Upper lobe of left lung (tissue), 4 donors: ENCODE measurements at regions not wholly inside any gene's neighbourhood (a gene's known extent, or its start where the extent isn't known, plus 50 kb on each side); places are given as distances from the start of the nearest gene placed in this dataset.

Experiments
- POLR2A ChIP-seq, 4 donors: fragments of 450-650 bp; IDR thresholded peaks; one replicate each; pipeline ENCODE4 v1.5.1; 2016 to 2017; ENCODE audit warnings: antibody characterized with exemption in 4 of 4, mild to moderate bottlenecking in 2 of 4
- POLR2AphosphoS5 ChIP-seq, 2 donors: sonication (generic); formaldehyde crosslinking; IDR thresholded peaks; one replicate each; pipeline ENCODE4 v1.5.1; 2017; ENCODE audit warnings: antibody characterized with exemption in 2 of 2
- TF ChIP-seq, protein P1 (sequence below), 6 experiments: fragments of 450-650 bp in 4 of 6; fragments of 200-600 bp in 2 of 6; sonication (generic) in 2 of 6; IDR thresholded peaks; one replicate each; pipeline ENCODE4 v1.5.1; 2016 to 2019; ENCODE audit warnings: antibody characterized with exemption in 6 of 6

GRCh38 chr18:60554967-60555366, 182.4 kb upstream of the MC4R start:
- TF ChIP-seq, protein P1, sequence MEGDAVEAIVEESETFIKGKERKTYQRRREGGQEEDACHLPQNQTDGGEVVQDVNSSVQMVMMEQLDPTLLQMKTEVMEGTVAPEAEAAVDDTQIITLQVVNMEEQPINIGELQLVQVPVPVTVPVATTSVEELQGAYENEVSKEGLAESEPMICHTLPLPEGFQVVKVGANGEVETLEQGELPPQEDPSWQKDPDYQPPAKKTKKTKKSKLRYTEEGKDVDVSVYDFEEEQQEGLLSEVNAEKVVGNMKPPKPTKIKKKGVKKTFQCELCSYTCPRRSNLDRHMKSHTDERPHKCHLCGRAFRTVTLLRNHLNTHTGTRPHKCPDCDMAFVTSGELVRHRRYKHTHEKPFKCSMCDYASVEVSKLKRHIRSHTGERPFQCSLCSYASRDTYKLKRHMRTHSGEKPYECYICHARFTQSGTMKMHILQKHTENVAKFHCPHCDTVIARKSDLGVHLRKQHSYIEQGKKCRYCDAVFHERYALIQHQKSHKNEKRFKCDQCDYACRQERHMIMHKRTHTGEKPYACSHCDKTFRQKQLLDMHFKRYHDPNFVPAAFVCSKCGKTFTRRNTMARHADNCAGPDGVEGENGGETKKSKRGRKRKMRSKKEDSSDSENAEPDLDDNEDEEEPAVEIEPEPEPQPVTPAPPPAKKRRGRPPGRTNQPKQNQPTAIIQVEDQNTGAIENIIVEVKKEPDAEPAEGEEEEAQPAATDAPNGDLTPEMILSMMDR (IDR thresholded peaks at IDR 0.05) = no peak
- TF ChIP-seq POLR2A (IDR thresholded peaks at IDR 0.05) (no peak), POLR2AphosphoS5 (IDR thresholded peaks at IDR 0.05) (no peak)
